SK-N-SH (cell line): ENCODE measurements at regions not wholly inside any gene's neighbourhood (a gene's known extent, or its start where the extent isn't known, plus 50 kb on each side); places are given as distances from the start of the nearest gene placed in this dataset.

ENCODE experiments used
- CTCF ChIA-PET: fragments of 300-600, 350-600 bp; formaldehyde crosslinking; extraction: SDS; loops from one replicate; lab custom pipeline; 2021; lab: Yijun Ruan, JAX
- POLR2A ChIA-PET: fragments of 350-600 bp; sonication (Branson Sonifier 250); formaldehyde crosslinking; extraction: SDS; loops from one replicate; lab custom pipeline; 2020; ENCODE audit warnings: antibody characterized with exemption, inconsistent platforms; lab: Yijun Ruan, JAX
- DNase-seq: peaks from one replicate; pipeline ENCODE4 v3.0.0; 2012
- H2AFZ ChIP-seq: fragments of 200-600 bp; sonication (generic); 2 replicates; pipeline ENCODE4 v1.8.1; 2016; ENCODE audit warnings: antibody characterized with exemption, mild to moderate bottlenecking, low read depth
- H3F3A ChIP-seq: fragments of 200-600 bp; sonication (generic); replicated peaks from 2 replicates; pipeline ENCODE3; 2016; ENCODE audit warnings: antibody characterized with exemption, mild to moderate bottlenecking; ENCODE audit not compliant: insufficient read depth
- H3K27ac ChIP-seq, 2 experiments: fragments of 200-500 bp in 1 of 2; fragments of 200-600 bp in 1 of 2; sonication (Bioruptor generic) in 1 of 2; sonication (generic), shearing (Covaris generic) in 1 of 2; 2 replicates each; pipeline versions ENCODE4 v1.5.1 to v1.6.1; 2014 to 2016; ENCODE audit warnings: low read depth in 2 of 2, inconsistent platforms in 1 of 2, low read length in 1 of 2, mild to moderate bottlenecking in 1 of 2, mixed read lengths in 1 of 2
- H3K27me3 ChIP-seq: fragments of 200-600 bp; sonication (generic), shearing (Covaris generic); 2 replicates; pipeline ENCODE4 v1.6.1; 2016; ENCODE audit warnings: mixed run types; ENCODE audit not compliant: insufficient read depth
- H3K36me3 ChIP-seq, 2 experiments: fragments of 200-500 bp in 1 of 2; fragments of 200-600 bp in 1 of 2; sonication (Bioruptor generic) in 1 of 2; sonication (generic) in 1 of 2; replicated peaks in 1 of 2; 2 replicates each; pipeline versions ENCODE3 to v1.5.1; 2014 to 2016; ENCODE audit warnings: low read length in 1 of 2, mild to moderate bottlenecking in 1 of 2; ENCODE audit not compliant: insufficient read depth in 2 of 2, control insufficient read depth in 1 of 2
- H3K4me1 ChIP-seq, 2 experiments: fragments of 200-500 bp in 1 of 2; fragments of 200-600 bp in 1 of 2; sonication (Bioruptor generic) in 1 of 2; sonication (generic), shearing (Covaris generic) in 1 of 2; 2 replicates each; pipeline versions ENCODE4 v1.5.1 to v1.6.1; 2014 to 2016; ENCODE audit warnings: low read depth in 1 of 2, low read length in 1 of 2, mixed run types in 1 of 2; ENCODE audit not compliant: insufficient read depth in 2 of 2, control insufficient read depth in 1 of 2
- H3K4me2 ChIP-seq: fragments of 200-600 bp; sonication (generic), shearing (Covaris generic); 2 replicates; pipeline ENCODE4 v1.6.1; 2017; ENCODE audit warnings: mixed run types
- H3K4me3 ChIP-seq, 2 experiments: fragments of 200-500 bp in 1 of 2; fragments of 200-600 bp in 1 of 2; sonication (Bioruptor generic) in 1 of 2; sonication (generic), shearing (Covaris generic) in 1 of 2; 2 replicates each; pipeline versions ENCODE4 v1.5.1 to v1.8.1; 2014 to 2016; ENCODE audit warnings: low read depth in 2 of 2, inconsistent platforms in 1 of 2, low read length in 1 of 2, mild to moderate bottlenecking in 1 of 2, mixed read lengths in 1 of 2, moderate library complexity in 1 of 2
- H3K79me2 ChIP-seq: fragments of 200-600 bp; sonication (generic); 2 replicates; pipeline ENCODE4 v1.8.1; 2017; ENCODE audit warnings: mild to moderate bottlenecking; ENCODE audit not compliant: insufficient read depth
- H3K9ac ChIP-seq: fragments of 200-600 bp; sonication (generic); 2 replicates; pipeline ENCODE4 v1.6.1; 2017; ENCODE audit warnings: mixed run types
- H3K9me2 ChIP-seq: fragments of 200-600 bp; sonication (generic); 2 replicates; pipeline ENCODE4 v1.6.1; 2017; ENCODE audit warnings: mixed run types
- H3K9me3 ChIP-seq: fragments of 200-600 bp; sonication (generic); 2 replicates; pipeline ENCODE4 v1.6.1; 2017; ENCODE audit warnings: mixed run types, mild to moderate bottlenecking, moderate library complexity
- H4K20me1 ChIP-seq: fragments of 200-600 bp; sonication (generic); 2 replicates; pipeline ENCODE4 v1.6.1; 2017; ENCODE audit warnings: mild to moderate bottlenecking, mixed run types; ENCODE audit not compliant: insufficient read depth
- EP300 ChIP-seq, 2 experiments: IDR thresholded peaks; 2 replicates each; pipeline versions ENCODE4 v1.4.0 to v1.6.1; 2012; ENCODE audit warnings: borderline replicate concordance in 1 of 2, low read depth in 1 of 2, low read length in 1 of 2
- GATA2 ChIP-seq: sonication (generic); formaldehyde crosslinking; IDR thresholded peaks from 2 replicates; pipeline ENCODE4 v1.5.0; 2020; ENCODE audit warnings: mild to moderate bottlenecking, missing genetic modification reagents
- MXI1 ChIP-seq: IDR thresholded peaks from 2 replicates; pipeline ENCODE4 v1.6.1; 2012; ENCODE audit warnings: mild to moderate bottlenecking, low read depth, low read length, improper control_type of control experiment
- POLR2AphosphoS5 ChIP-seq: IDR thresholded peaks from 2 replicates; pipeline ENCODE4 v1.6.1; 2012; ENCODE audit warnings: low read depth, low read length
- RAD21 ChIP-seq: IDR thresholded peaks from 2 replicates; pipeline ENCODE4 v1.6.1; 2012; ENCODE audit warnings: mild to moderate bottlenecking, low read length
- RFX5 ChIP-seq: IDR thresholded peaks from 2 replicates; pipeline ENCODE4 v1.6.1; 2012; ENCODE audit warnings: mild to moderate bottlenecking, improper control_type of control experiment, low read length
- RXRA ChIP-seq: IDR thresholded peaks from 2 replicates; pipeline ENCODE4 v1.4.0; 2012; ENCODE audit warnings: low read depth, mild to moderate bottlenecking, borderline replicate concordance
- SIN3A ChIP-seq: IDR thresholded peaks from 2 replicates; pipeline ENCODE4 v1.6.1; 2012; ENCODE audit warnings: low read depth, mild to moderate bottlenecking, low read length, moderate library complexity, borderline replicate concordance
- TCF12 ChIP-seq: IDR thresholded peaks from 2 replicates; pipeline ENCODE4 v1.4.0; 2012
- USF2 ChIP-seq: fragments of 150-350 bp; IDR thresholded peaks from 2 replicates; pipeline ENCODE4 v1.6.1; 2017; ENCODE audit warnings: antibody characterized with exemption, low read length, low read depth, borderline replicate concordance
- YY1 ChIP-seq: IDR thresholded peaks from 2 replicates; pipeline ENCODE4 v1.4.0; 2012; ENCODE audit warnings: low read depth, mild to moderate bottlenecking
- WGBS: methylation state at CpG from one replicate; pipeline ENCODE4 v1.1.6; 2017; ENCODE audit warnings: low lambda C conversion rate; 5-methylcytosine and 5-hydroxymethylcytosine counted together
- TF ChIP-seq, protein P1 (sequence below): IDR thresholded peaks from 2 replicates; pipeline ENCODE4 v1.4.0; 2012; ENCODE audit warnings: low read depth, borderline replicate concordance
- TF ChIP-seq, protein P2 (sequence below): fragments of 200-600 bp; sonication (generic); IDR thresholded peaks from 2 replicates; pipeline ENCODE4 v1.6.1; 2017; ENCODE audit warnings: antibody characterized with exemption, mild to moderate bottlenecking, moderate library complexity
- TF ChIP-seq, protein P3 (sequence below): IDR thresholded peaks from 2 replicates; pipeline ENCODE4 v1.4.0; 2012; ENCODE audit warnings: low read depth

- no peak overlapping the region for H2AFZ ChIP-seq
- no peak for TF ChIP-seq MXI1
- no peak for TF ChIP-seq TCF12
- TF ChIP-seq GATA2: no peak
- TF ChIP-seq, protein P1, sequence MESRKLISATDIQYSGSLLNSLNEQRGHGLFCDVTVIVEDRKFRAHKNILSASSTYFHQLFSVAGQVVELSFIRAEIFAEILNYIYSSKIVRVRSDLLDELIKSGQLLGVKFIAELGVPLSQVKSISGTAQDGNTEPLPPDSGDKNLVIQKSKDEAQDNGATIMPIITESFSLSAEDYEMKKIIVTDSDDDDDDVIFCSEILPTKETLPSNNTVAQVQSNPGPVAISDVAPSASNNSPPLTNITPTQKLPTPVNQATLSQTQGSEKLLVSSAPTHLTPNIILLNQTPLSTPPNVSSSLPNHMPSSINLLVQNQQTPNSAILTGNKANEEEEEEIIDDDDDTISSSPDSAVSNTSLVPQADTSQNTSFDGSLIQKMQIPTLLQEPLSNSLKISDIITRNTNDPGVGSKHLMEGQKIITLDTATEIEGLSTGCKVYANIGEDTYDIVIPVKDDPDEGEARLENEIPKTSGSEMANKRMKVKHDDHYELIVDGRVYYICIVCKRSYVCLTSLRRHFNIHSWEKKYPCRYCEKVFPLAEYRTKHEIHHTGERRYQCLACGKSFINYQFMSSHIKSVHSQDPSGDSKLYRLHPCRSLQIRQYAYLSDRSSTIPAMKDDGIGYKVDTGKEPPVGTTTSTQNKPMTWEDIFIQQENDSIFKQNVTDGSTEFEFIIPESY: no peak
- TF ChIP-seq RXRA: no peak
- TF ChIP-seq SIN3A: no peak
- no peak for TF ChIP-seq YY1
- TF ChIP-seq POLR2AphosphoS5: no peak
- TF ChIP-seq EP300 (IDR thresholded peaks at IDR 0.05; ENCODE audit: borderline replicate concordance in 1 of 2, low read depth in 1 of 2, low read length in 1 of 2): no peak
- no peak for TF ChIP-seq RFX5
- TF ChIP-seq RAD21: no peak
- peaks cover 8% of the 10 kb centered on the region; the same call in 1 of the 2 replicates for H3K9me3 ChIP-seq
- no peak overlapping the region for H3K4me2 ChIP-seq
- peaks cover 29% of the 10 kb centered on the region for H3K79me2 ChIP-seq
- no peak overlapping the region for H3K27ac ChIP-seq
- H4K20me1 ChIP-seq: no peaks in the 10 kb centered on the region
- no peaks in the 10 kb centered on the region for H3F3A ChIP-seq
- 87% methylated on average over 5 of the region's 5 CpGs for WGBS
- no peaks in the 10 kb centered on the region for H3K27me3 ChIP-seq
- ChIA-PET POLR2A (no interaction called here), CTCF (interaction anchor here (0.7 to 1.3 kb wide), 3 partner anchors 15 to 464 kb away, joined by 3 to 4 read pairs (median 3); no protein-coding TSS in a partner anchor)
- no peak for DNase-seq
- no peak overlapping the region for H3K4me3 ChIP-seq
- H3K4me1 ChIP-seq: no peaks in the 10 kb centered on the region; a peak in 1 of 4 replicates
- H3K9ac ChIP-seq: no peak overlapping the region
- H3K9me2 ChIP-seq: no peaks in the 10 kb centered on the region
- no peaks in the 10 kb centered on the region for H3K36me3 ChIP-seq
Measured at GRCh38 chr16:72658888-72659717, 388.8 kb downstream of the ZFHX3 start.

DNA sequence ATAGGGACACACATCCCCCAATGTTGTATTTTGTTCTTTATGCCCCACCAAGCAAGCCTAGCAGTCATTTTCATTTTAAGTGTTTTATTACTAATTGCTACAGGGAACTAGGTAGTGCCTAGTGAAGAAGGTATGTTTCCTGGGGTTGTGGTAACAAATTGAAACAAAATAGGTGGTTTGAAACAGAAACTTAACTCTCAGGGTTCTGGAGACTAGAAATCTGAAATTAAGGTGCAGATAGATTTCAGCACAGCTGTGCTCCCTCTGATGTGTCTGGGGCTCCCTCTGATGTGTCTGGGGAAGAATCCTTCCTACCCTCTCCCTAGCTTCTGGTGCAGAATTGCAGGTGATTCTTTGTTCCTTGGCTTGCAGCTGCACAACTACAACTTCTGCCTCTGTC is 390.1 kb downstream of the ZFHX3 start:
- Histone ChIP-seq H3K9me3 (peaks cover 9% of the 10 kb centered on the region; the same call in 1 of the 2 replicates), H3K4me1 (no peaks in the 10 kb centered on the region), H3K4me3 (no peak overlapping the region), H2AFZ (no peak overlapping the region), H3K9me2 (no peaks in the 10 kb centered on the region), H3F3A (no peaks in the 10 kb centered on the region), H3K79me2 (peaks cover 23% of the 10 kb centered on the region; the same call in 1 of the 2 replicates), H3K27ac (no peak overlapping the region), H3K36me3 (no peaks in the 10 kb centered on the region), H4K20me1 (no peaks in the 10 kb centered on the region), H3K4me2 (no peak overlapping the region), H3K27me3 (no peaks in the 10 kb centered on the region), H3K9ac (no peak overlapping the region)
- ChIA-PET CTCF (interaction anchor here (1.2 kb wide), 1 partner anchor 258 kb away, joined by 3 read pairs; no protein-coding TSS in a partner anchor), POLR2A (no interaction called here)
- TF ChIP-seq RFX5 (no peak), USF2 (no peak)
- TF ChIP-seq, protein P2, sequence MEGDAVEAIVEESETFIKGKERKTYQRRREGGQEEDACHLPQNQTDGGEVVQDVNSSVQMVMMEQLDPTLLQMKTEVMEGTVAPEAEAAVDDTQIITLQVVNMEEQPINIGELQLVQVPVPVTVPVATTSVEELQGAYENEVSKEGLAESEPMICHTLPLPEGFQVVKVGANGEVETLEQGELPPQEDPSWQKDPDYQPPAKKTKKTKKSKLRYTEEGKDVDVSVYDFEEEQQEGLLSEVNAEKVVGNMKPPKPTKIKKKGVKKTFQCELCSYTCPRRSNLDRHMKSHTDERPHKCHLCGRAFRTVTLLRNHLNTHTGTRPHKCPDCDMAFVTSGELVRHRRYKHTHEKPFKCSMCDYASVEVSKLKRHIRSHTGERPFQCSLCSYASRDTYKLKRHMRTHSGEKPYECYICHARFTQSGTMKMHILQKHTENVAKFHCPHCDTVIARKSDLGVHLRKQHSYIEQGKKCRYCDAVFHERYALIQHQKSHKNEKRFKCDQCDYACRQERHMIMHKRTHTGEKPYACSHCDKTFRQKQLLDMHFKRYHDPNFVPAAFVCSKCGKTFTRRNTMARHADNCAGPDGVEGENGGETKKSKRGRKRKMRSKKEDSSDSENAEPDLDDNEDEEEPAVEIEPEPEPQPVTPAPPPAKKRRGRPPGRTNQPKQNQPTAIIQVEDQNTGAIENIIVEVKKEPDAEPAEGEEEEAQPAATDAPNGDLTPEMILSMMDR: no peak
- TF ChIP-seq, protein P3, sequence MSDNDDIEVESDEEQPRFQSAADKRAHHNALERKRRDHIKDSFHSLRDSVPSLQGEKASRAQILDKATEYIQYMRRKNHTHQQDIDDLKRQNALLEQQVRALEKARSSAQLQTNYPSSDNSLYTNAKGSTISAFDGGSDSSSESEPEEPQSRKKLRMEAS: no peak
- DNase-seq: no peak
